ENCODE measurements at regions not wholly inside any gene's neighbourhood (a gene's known extent, or its start where the extent isn't known, plus 50 kb on each side); places are given as distances from the start of the nearest gene placed in this dataset.

GRCh38 chr3:86229086-86229774 lies 761.7 kb downstream of the VGLL3 start:
- TF ChIP-seq EZH2 (IDR thresholded peaks at IDR 0.05; ENCODE audit: insufficient read depth, poor library complexity, severe bottlenecking) (no peak), EZH2phosphoT487 (IDR thresholded peaks at IDR 0.05; ENCODE audit: insufficient read depth, low read depth) (no peak)

Data from GM23248 (cell line).